Ishikawa (cell line): ENCODE measurements at regions not wholly inside any gene's neighbourhood (a gene's known extent, or its start where the extent isn't known, plus 50 kb on each side); places are given as distances from the start of the nearest gene placed in this dataset.

Source experiments
- CEBPB ChIP-seq: IDR thresholded peaks from 2 replicates; pipeline ENCODE4 v1.6.1; 2012
- EGR1 ChIP-seq: IDR thresholded peaks from 2 replicates; pipeline ENCODE4 v1.6.1; 2012
- MAX ChIP-seq: IDR thresholded peaks from 2 replicates; pipeline ENCODE4 v1.6.1; 2012
- TAF1 ChIP-seq: IDR thresholded peaks from 2 replicates; pipeline ENCODE4 v1.6.1; 2012; ENCODE audit warnings: low read depth, mild to moderate bottlenecking
- TCF12 ChIP-seq: IDR thresholded peaks from 2 replicates; pipeline ENCODE4 v1.6.1; 2012; ENCODE audit warnings: low read depth

GRCh38 chr2:15842758-15843666 lies 97.3 kb upstream of the MYCN start:
- TF ChIP-seq MAX (no peak), TCF12 (no peak), TAF1 (no peak), EGR1 (no peak), CEBPB (no peak)
